Thyroid gland (tissue), 4 donors: ENCODE measurements at regions not wholly inside any gene's neighbourhood (a gene's known extent, or its start where the extent isn't known, plus 50 kb on each side); places are given as distances from the start of the nearest gene placed in this dataset.

Source experiments
- CTCF ChIP-seq, 6 experiments: fragments of 200-600 bp in 3 of 6; fragments of 450-650 bp in 3 of 6; sonication (generic) in 3 of 6; IDR thresholded peaks; one replicate each; pipeline ENCODE4 v1.5.1; 2016 to 2019; ENCODE audit warnings: antibody characterized with exemption in 6 of 6, mild to moderate bottlenecking in 2 of 6, inconsistent platforms in 1 of 6, moderate library complexity in 1 of 6
- POLR2A ChIP-seq, 2 donors: fragments of 450-650 bp; IDR thresholded peaks; one replicate each; pipeline ENCODE4 v1.6.1; 2017; ENCODE audit warnings: antibody characterized with exemption in 2 of 2, mild to moderate bottlenecking in 2 of 2, moderate library complexity in 1 of 2

GRCh38 chr22:49032821-49033220 lies 794.9 kb downstream of the BRD1 start:
- TF ChIP-seq CTCF (IDR thresholded peaks at IDR 0.05), result no peak
- no peak for TF ChIP-seq POLR2A (IDR thresholded peaks at IDR 0.05)
